ENCODE measurements at regions not wholly inside any gene's neighbourhood (a gene's known extent, or its start where the extent isn't known, plus 50 kb on each side); places are given as distances from the start of the nearest gene placed in this dataset.
A peak's percentile ranks its signal among the peaks of the same experiment; 100 is the strongest.
"Not testable (repeated sequence)": the region's sequence is repeated elsewhere in the genome, so short reads cannot be mapped to it uniquely, and the experiment has no call there.

- Histone ChIP-seq H3K4me3 (no peak overlapping the region), H3K4me1 (no peaks in the 10 kb centered on the region), H3K36me3 (no peaks in the 10 kb centered on the region), H3K27ac (no peak overlapping the region), H3K9me3 (no peaks in the 10 kb centered on the region), H3K27me3 (no peaks in the 10 kb centered on the region)
- peak; percentile 57 to 94 for ATAC-seq (ENCODE audit: low FRiP score in 2 of 2)
- no peak for TF ChIP-seq POLR2AphosphoS5 (IDR thresholded peaks at IDR 0.05)
- TF ChIP-seq CTCF (IDR thresholded peaks at IDR 0.05), result no peak
- no peak for TF ChIP-seq POLR2A (IDR thresholded peaks at IDR 0.05)
- TF ChIP-seq EP300 (IDR thresholded peaks at IDR 0.05), result no peak
- DNase-seq, result no peak
- 78% methylated on average over 7 of the region's 7 CpGs for WGBS, 2 donors
Observed at GRCh38 chr2:175599966-175600831, 401.9 kb downstream of the LNPK start.

- no peak overlapping the region for H3K27ac ChIP-seq
- no peak for TF ChIP-seq CTCF (IDR thresholded peaks at IDR 0.05)
- H3K4me3 ChIP-seq, result no peak overlapping the region
- ATAC-seq (ENCODE audit: low FRiP score in 2 of 2) (no peak), DNase-seq (no peak)
- H3K36me3 ChIP-seq, result no peaks in the 10 kb centered on the region
- H3K9me3 ChIP-seq, result no peaks in the 10 kb centered on the region
- H3K4me1 ChIP-seq, result no peaks in the 10 kb centered on the region
- H3K27me3 ChIP-seq, result no peaks in the 10 kb centered on the region
Observed at GRCh38 chr2:175597286-175597685, 404.8 kb downstream of the LNPK start.

- Histone ChIP-seq H3K4me1 (no peaks in the 10 kb centered on the region), H3K9me3 (no peaks in the 10 kb centered on the region)
- 89 to 97% methylated on average over 4 of the region's 4 CpGs for WGBS, 2 donors
Observed at GRCh38 chr2:175595139-175595538, 406.9 kb downstream of the LNPK start.

GRCh38 chr2:175593686-175594525, 408.2 kb downstream of the LNPK start:
- not testable (repeated sequence) for H3K36me3 ChIP-seq; ATAC-seq (ENCODE audit: low FRiP score in 2 of 2); H3K4me3 ChIP-seq; H3K27me3 ChIP-seq; H3K9me3 ChIP-seq; H3K4me1 ChIP-seq; H3K27ac ChIP-seq
- WGBS, 2 donors, result 61 to 89% methylated on average over 20 to 29 of the region's 32 CpGs
- peak in 1 of 2 donors; percentile 50 for DNase-seq

More at GRCh38 chr2:175595139-175595538, 406.9 kb downstream of the LNPK start:
- TF ChIP-seq EP300 (IDR thresholded peaks at IDR 0.05), result no peak
- TF ChIP-seq POLR2A (IDR thresholded peaks at IDR 0.05), result no peak
- no peak for TF ChIP-seq CTCF (IDR thresholded peaks at IDR 0.05)
- no peak for TF ChIP-seq POLR2AphosphoS5 (IDR thresholded peaks at IDR 0.05)
- no peak for DNase-seq
- Histone ChIP-seq H3K27ac (no peak overlapping the region), H3K4me3 (no peak overlapping the region), H3K27me3 (no peaks in the 10 kb centered on the region), H3K36me3 (no peaks in the 10 kb centered on the region)
- no peak for ATAC-seq (ENCODE audit: low FRiP score in 2 of 2)

- not testable (repeated sequence) for H3K36me3 ChIP-seq; H3K9me3 ChIP-seq; H3K27me3 ChIP-seq; H3K4me3 ChIP-seq; ATAC-seq (ENCODE audit: low FRiP score in 2 of 2); H3K4me1 ChIP-seq; H3K27ac ChIP-seq; DNase-seq
- WGBS, 2 donors, result 89 to 100% methylated on average over 1 of the region's 1 CpG
Observed at GRCh38 chr2:175588213-175588612, 406.7 kb upstream of the ATP5MC3 start.
